ENCODE measurements at regions not wholly inside any gene's neighbourhood (a gene's known extent, or its start where the extent isn't known, plus 50 kb on each side); places are given as distances from the start of the nearest gene placed in this dataset.

DNA sequence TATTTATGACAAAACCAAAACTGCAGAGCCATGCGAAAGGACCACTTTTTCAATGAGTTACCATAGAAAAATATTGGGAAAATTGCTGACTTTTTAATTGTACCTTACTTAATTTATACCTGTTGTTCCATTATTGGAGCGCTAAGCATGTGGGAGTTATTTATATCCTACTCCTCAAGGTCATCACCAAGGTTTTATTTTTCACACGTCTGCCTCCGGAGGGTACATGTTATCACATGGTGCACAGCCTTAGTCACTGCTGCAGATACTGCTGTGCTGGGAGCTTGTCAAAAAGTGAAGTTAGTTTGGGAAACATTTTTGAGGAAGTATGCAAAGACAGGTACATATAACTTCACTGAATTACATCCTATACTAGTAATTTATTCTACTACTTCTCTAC lies 1444.3 kb downstream of the AACS start:
- TF ChIP-seq, protein P1, sequence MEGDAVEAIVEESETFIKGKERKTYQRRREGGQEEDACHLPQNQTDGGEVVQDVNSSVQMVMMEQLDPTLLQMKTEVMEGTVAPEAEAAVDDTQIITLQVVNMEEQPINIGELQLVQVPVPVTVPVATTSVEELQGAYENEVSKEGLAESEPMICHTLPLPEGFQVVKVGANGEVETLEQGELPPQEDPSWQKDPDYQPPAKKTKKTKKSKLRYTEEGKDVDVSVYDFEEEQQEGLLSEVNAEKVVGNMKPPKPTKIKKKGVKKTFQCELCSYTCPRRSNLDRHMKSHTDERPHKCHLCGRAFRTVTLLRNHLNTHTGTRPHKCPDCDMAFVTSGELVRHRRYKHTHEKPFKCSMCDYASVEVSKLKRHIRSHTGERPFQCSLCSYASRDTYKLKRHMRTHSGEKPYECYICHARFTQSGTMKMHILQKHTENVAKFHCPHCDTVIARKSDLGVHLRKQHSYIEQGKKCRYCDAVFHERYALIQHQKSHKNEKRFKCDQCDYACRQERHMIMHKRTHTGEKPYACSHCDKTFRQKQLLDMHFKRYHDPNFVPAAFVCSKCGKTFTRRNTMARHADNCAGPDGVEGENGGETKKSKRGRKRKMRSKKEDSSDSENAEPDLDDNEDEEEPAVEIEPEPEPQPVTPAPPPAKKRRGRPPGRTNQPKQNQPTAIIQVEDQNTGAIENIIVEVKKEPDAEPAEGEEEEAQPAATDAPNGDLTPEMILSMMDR (IDR thresholded peaks at IDR 0.05 in 8 of 11, conservative IDR thresholded peaks at IDR 0.05 in 3 of 11): no peak
- TF ChIP-seq POLR2A (IDR thresholded peaks at IDR 0.05) (no peak), POLR2AphosphoS5 (IDR thresholded peaks at IDR 0.05) (no peak)
